Endothelial cell of umbilical vein (primary cell): ENCODE measurements at regions not wholly inside any gene's neighbourhood (a gene's known extent, or its start where the extent isn't known, plus 50 kb on each side); places are given as distances from the start of the nearest gene placed in this dataset.
A peak's percentile ranks its signal among the peaks of the same experiment; 100 is the strongest.

Experiments
- BruUV-seq: library from RNA; stranded (reverse); fragments of 400-500 nt; replicated peaks from 2 replicates; lab custom pipeline; 2021; lab: Mats Ljungman, UMichigan
- CTCF ChIA-PET: fragments of 300-600, 350-600 bp; sonication (Branson Sonifier 250); formaldehyde crosslinking; loops from one replicate; lab custom pipeline; 2021; ENCODE audit warnings: antibody characterized with exemption, inconsistent platforms; lab: Charles Lee
- POLR2A ChIA-PET: fragments of 300-600, 350-600 bp; sonication (Branson Sonifier 250); formaldehyde crosslinking; loops from one replicate; lab custom pipeline; 2021; ENCODE audit warnings: antibody characterized with exemption, inconsistent platforms; lab: Charles Lee
- DNase-seq: peaks from one replicate; pipeline ENCODE4 v3.0.0-alpha.2; 2011; ENCODE audit warnings: low read depth, low spot score
- FAIRE-seq: peaks from 2 replicates; lab custom pipeline; 2011; peaks lifted over from hg19 to GRCh38; lab: Jason Lieb, UNC
- H2AFZ ChIP-seq: 2 replicates; pipeline ENCODE4 v1.6.0; 2012; ENCODE audit warnings: low read depth, low read length, control low read depth, inconsistent platforms
- H3K27ac ChIP-seq: 2 replicates; pipeline ENCODE4 v1.5.1; 2011; ENCODE audit warnings: low read depth, mild to moderate bottlenecking, control low read depth, low read length, moderate library complexity; ENCODE audit not compliant: insufficient read depth
- H3K27me3 ChIP-seq, 2 experiments: 2 replicates each; pipeline versions ENCODE4 v1.6.0 to v1.6.1; 2011; ENCODE audit warnings: low read length in 2 of 2, mixed read lengths in 1 of 2; ENCODE audit not compliant: control insufficient read depth in 2 of 2, insufficient read depth in 2 of 2
- H3K36me3 ChIP-seq, 2 experiments: 2 replicates in 1 of 2; 3 replicates in 1 of 2; pipeline ENCODE4 v1.5.1; 2011; ENCODE audit warnings: low read length in 2 of 2, mild to moderate bottlenecking in 1 of 2, moderate library complexity in 1 of 2; ENCODE audit not compliant: control insufficient read depth in 2 of 2, insufficient read depth in 2 of 2; ENCODE audit errors: extremely low read depth in 1 of 2
- H3K4me1 ChIP-seq: 3 replicates; pipeline ENCODE4 v1.5.1; 2011; ENCODE audit warnings: mild to moderate bottlenecking, low read length; ENCODE audit not compliant: control insufficient read depth, insufficient read depth; ENCODE audit errors: extremely low read depth
- H3K4me2 ChIP-seq: 2 replicates; pipeline ENCODE4 v1.6.1; 2011; ENCODE audit warnings: low read length, control low read depth, mixed read lengths; ENCODE audit not compliant: insufficient read depth
- H3K4me3 ChIP-seq, 3 experiments: fragments of 200-600 bp in 1 of 3; sonication (generic), shearing (Covaris generic) in 1 of 3; replicated peaks in 1 of 3; 2 replicates each; pipeline ENCODE4 v1.5.1; 2011 to 2016; ENCODE audit warnings: control low read depth in 3 of 3, low read length in 3 of 3, mild to moderate bottlenecking in 2 of 3, inconsistent platforms in 1 of 3, low read depth in 1 of 3, moderate library complexity in 1 of 3; ENCODE audit not compliant: insufficient read depth in 1 of 3
- H3K79me2 ChIP-seq: 2 replicates; pipeline ENCODE4 v1.6.0; 2012; ENCODE audit warnings: low read length, inconsistent platforms; ENCODE audit not compliant: control insufficient read depth, insufficient read depth
- H3K9ac ChIP-seq: replicated peaks from 2 replicates; pipeline ENCODE3; 2011; ENCODE audit warnings: low read length, control low read depth; ENCODE audit not compliant: insufficient read depth; ENCODE audit errors: extremely low read depth
- H3K9me1 ChIP-seq: replicated peaks from 3 replicates; pipeline ENCODE4 v1.6.0; 2011; ENCODE audit warnings: mild to moderate bottlenecking, low read length; ENCODE audit not compliant: control insufficient read depth, insufficient read depth; ENCODE audit errors: extremely low read depth
- H3K9me3 ChIP-seq: replicated peaks from 2 replicates; pipeline ENCODE4 v1.5.1; 2012; ENCODE audit warnings: low read length, inconsistent platforms; ENCODE audit not compliant: control insufficient read depth, insufficient read depth
- H4K20me1 ChIP-seq: replicated peaks from 2 replicates; pipeline ENCODE3; 2011; ENCODE audit warnings: mild to moderate bottlenecking, low read length; ENCODE audit not compliant: control insufficient read depth, insufficient read depth; ENCODE audit errors: extremely low read depth
- EZH2 ChIP-seq: IDR thresholded peaks from 2 replicates; pipeline ENCODE4 v1.6.1; 2012; ENCODE audit warnings: borderline replicate concordance, low read depth, mild to moderate bottlenecking, moderate library complexity, low read length, inconsistent platforms; ENCODE audit not compliant: severe bottlenecking
- FOS ChIP-seq: IDR thresholded peaks from 2 replicates; pipeline ENCODE4 v1.6.1; 2011; ENCODE audit warnings: mild to moderate bottlenecking, low read length, moderate library complexity, borderline replicate concordance; ENCODE audit not compliant: insufficient read depth
- GATA2 ChIP-seq: IDR thresholded peaks from 2 replicates; pipeline ENCODE4 v1.7.0; 2011; ENCODE audit warnings: low read depth, mild to moderate bottlenecking, moderate library complexity, mixed read lengths, low read length; ENCODE audit not compliant: insufficient read length, insufficient read depth
- JUN ChIP-seq: IDR thresholded peaks from 2 replicates; pipeline ENCODE4 v1.6.1; 2011; ENCODE audit warnings: borderline replicate concordance, low read depth; ENCODE audit not compliant: insufficient read length, insufficient read depth
- POLR2A ChIP-seq: IDR thresholded peaks from 2 replicates; pipeline ENCODE4 v1.6.1; 2012; ENCODE audit warnings: low read depth, mild to moderate bottlenecking, control low read depth, low read length
- POLR2AphosphoS5 ChIP-seq: IDR thresholded peaks from 2 replicates; pipeline ENCODE4 v1.6.1; 2012; ENCODE audit warnings: low read depth, mild to moderate bottlenecking, control low read depth, low read length, moderate library complexity; ENCODE audit not compliant: insufficient read depth
- dilution Hi-C: fragments of 300-500 bp; cut with MboI; formaldehyde crosslinking; loops from one replicate; pipeline ENCODE4 v1.15.0; 2019; ENCODE audit warnings: low sequenced_read_pairs; ENCODE audit not compliant: extremely low pct_ligation_motif_present
- intact Hi-C: fragments of 100-400 bp; cut with micrococcal nuclease; formaldehyde crosslinking; loops from one replicate; pipeline ENCODE4 v1.10.0; 2022
- TF ChIP-seq, protein P1 (sequence below): IDR thresholded peaks from 2 replicates; pipeline ENCODE4 v1.6.1; 2011; ENCODE audit not compliant: insufficient read depth, insufficient read length
- TF ChIP-seq, protein P2 (sequence below), 2 donors: IDR thresholded peaks; 1 replicate in 1 of 2; 2 replicates in 1 of 2; pipeline ENCODE4 v1.5.1; 2011; ENCODE audit warnings: low read length in 2 of 2, mild to moderate bottlenecking in 2 of 2, moderate library complexity in 2 of 2, control low read depth in 1 of 2, inconsistent platforms in 1 of 2, low read depth in 1 of 2; ENCODE audit not compliant: insufficient read depth in 1 of 2; ENCODE audit errors: extremely low read depth in 1 of 2

DNA sequence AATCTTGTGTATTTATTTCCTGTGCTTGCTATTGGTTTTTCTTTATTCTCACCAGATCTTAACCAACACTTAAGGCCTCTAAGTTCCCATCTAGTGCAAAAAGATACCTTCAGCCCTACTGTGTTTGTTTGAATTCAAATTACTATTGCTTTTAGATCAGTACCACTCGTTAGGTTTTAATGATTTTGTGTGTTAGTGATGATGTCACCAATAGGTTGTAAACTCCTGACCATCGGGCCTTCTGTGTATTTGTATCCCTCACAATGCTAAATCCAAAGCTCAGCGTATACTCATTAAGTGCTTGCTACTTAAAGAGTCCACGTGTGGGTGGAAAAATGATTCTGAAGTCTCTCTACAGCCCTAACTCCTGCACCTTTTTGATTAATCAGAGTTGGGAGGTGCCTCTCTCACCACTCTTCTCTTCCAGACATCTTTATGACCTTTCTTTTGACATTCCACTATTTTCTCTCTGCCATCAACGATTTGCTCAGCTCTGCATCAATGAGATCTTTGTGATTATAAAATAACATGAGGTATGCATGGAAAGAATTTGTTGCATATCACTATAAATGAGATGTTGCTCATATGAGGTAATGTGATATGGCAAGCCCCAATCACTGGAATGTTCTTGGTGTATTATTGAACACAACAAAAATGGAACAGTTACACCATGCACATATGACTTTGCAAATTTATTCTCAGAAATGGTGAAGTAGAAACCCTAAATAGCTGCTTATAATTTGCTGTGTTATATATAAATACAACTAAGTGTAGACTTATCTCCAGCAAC is 55.1 kb upstream of the LAMA2 start:
- dilution Hi-C loops (no loop called here), intact Hi-C loops (no loop called here)
- Histone ChIP-seq H2AFZ (no peak overlapping the region), H3K9me3 (no peaks in the 10 kb centered on the region), H3K9ac (no peak overlapping the region), H4K20me1 (no peaks in the 10 kb centered on the region), H3K4me3 (no peak overlapping the region), H3K4me2 (no peak overlapping the region), H3K36me3 (no peaks in the 10 kb centered on the region), H3K27me3 (peaks cover 0 to 7% of the 10 kb centered on the region in 2 experiments), H3K27ac (no peak overlapping the region), H3K79me2 (no peaks in the 10 kb centered on the region), H3K4me1 (no peaks in the 10 kb centered on the region), H3K9me1 (no peaks in the 10 kb centered on the region)
- TF ChIP-seq POLR2A (no peak), FOS (no peak), POLR2AphosphoS5 (no peak)
- TF ChIP-seq, protein P1, sequence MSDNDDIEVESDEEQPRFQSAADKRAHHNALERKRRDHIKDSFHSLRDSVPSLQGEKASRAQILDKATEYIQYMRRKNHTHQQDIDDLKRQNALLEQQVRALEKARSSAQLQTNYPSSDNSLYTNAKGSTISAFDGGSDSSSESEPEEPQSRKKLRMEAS, result no peak
- CTCF ChIA-PET, result no interaction called here
- FAIRE-seq (no peak), DNase-seq (no peak)
- POLR2A ChIA-PET, result no interaction called here
- no TSS peak for BruUV-seq

DNA sequence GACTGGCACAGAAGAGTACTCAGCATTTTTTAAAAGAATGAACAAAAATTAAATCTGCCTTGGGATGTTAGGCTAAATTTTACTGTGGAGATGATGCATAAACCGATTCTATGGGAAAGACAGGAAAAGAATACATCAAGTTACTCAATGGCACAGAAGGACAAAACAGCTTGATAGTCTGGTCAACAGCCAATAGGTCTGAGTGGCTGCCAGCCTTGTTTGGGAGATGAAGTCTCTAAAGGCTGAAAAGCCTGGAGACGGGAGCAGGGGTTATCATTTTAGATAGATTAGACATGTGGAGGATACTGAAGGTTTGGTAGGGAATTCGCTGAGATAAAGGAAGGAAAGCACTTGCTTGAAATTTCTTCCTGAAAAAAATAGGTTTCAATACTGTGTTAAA is 56.3 kb upstream of the LAMA2 start:
- Histone ChIP-seq H3K36me3 (no peaks in the 10 kb centered on the region), H3K4me3 (no peak overlapping the region), H3K9ac (no peak overlapping the region), H4K20me1 (no peaks in the 10 kb centered on the region), H3K9me1 (no peaks in the 10 kb centered on the region), H3K9me3 (no peaks in the 10 kb centered on the region), H3K4me2 (no peak overlapping the region), H3K4me1 (no peaks in the 10 kb centered on the region), H3K27ac (no peak overlapping the region), H3K27me3 (peaks cover 0 to 7% of the 10 kb centered on the region in 2 experiments), H2AFZ (no peak overlapping the region), H3K79me2 (no peaks in the 10 kb centered on the region)
- no TSS peak for BruUV-seq
- dilution Hi-C loops, result no loop called here
- CTCF ChIA-PET, result interaction anchor here (1.8 kb wide), 1 partner anchor 19 kb away, joined by 5 read pairs; no protein-coding TSS in a partner anchor
- no peak for TF ChIP-seq JUN
- TF ChIP-seq POLR2AphosphoS5, result no peak
- TF ChIP-seq, protein P2, sequence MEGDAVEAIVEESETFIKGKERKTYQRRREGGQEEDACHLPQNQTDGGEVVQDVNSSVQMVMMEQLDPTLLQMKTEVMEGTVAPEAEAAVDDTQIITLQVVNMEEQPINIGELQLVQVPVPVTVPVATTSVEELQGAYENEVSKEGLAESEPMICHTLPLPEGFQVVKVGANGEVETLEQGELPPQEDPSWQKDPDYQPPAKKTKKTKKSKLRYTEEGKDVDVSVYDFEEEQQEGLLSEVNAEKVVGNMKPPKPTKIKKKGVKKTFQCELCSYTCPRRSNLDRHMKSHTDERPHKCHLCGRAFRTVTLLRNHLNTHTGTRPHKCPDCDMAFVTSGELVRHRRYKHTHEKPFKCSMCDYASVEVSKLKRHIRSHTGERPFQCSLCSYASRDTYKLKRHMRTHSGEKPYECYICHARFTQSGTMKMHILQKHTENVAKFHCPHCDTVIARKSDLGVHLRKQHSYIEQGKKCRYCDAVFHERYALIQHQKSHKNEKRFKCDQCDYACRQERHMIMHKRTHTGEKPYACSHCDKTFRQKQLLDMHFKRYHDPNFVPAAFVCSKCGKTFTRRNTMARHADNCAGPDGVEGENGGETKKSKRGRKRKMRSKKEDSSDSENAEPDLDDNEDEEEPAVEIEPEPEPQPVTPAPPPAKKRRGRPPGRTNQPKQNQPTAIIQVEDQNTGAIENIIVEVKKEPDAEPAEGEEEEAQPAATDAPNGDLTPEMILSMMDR (IDR thresholded peaks at IDR 0.05; ENCODE audit: extremely low read depth in 1 of 2, insufficient read depth in 1 of 2, low read depth in 1 of 2, low read length in 2 of 2), result no peak
- no peak for TF ChIP-seq GATA2
- TF ChIP-seq EZH2, result no peak
- no peak for TF ChIP-seq FOS
- TF ChIP-seq POLR2A, result no peak
- TF ChIP-seq, protein P1, result no peak
- no peak for DNase-seq
- FAIRE-seq, result peak; percentile 12
- intact Hi-C loops, result no loop called here
- POLR2A ChIA-PET, result no interaction called here
